ENCODE measurements at regions not wholly inside any gene's neighbourhood (a gene's known extent, or its start where the extent isn't known, plus 50 kb on each side); places are given as distances from the start of the nearest gene placed in this dataset.
A peak's percentile ranks its signal among the peaks of the same experiment; 100 is the strongest.

DNA sequence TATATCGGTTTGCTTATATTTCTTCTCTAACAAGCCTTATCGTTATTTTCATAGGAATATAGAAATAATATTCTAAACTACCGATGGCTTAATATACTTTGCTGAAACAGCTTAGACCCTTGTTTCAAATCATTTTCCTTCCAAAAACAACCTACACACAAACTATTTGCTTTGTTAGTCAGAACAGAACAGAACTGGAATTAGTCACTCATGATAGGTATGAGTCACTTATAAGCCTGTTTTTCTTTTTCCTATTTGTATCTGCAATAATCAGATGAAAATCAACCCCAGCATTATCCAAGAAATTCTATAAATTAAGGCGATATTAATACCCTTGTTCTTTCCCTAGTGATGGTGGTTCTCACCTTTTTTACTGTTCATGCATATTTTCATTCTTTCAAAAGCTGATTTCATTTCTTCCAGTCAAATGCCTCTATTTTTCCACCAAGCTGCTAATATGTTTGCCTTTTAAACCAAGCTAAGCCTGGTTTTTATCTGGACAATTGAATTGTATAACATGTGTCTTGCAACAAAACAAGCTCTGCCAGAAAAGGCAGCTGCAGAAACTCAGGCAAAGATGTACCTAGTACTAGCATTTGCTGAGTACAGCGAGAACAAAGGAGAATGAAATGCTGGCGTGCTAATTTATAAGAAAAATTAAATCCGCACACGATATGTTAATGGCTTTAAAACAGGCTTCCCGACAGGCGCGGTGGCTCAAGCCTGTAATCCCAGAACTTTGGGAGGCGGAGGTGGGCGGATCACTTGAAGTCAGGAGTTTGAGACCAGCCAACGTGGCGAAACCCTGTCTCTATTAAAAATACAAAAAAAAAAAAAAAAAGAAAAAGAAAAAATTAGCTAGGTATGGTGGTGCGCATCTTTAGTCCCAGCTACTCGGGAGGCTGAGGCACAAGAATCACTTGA is 1418.2 kb downstream of the AACS start:
- Histone ChIP-seq H3K4me1 (ENCODE audit: control insufficient read depth in 1 of 2, low read depth in 2 of 2) (peaks cover 5% of the 10 kb centered on the region in 2 donors), H3K9me3 (no peaks in the 10 kb centered on the region), H3K27ac (peak overlapping the region in 1 of 2 donors; percentile 42), H3K4me3 (peak overlapping the region; percentile 36), H3K27me3 (replicated peaks; ENCODE audit: insufficient read depth) (no peaks in the 10 kb centered on the region), H3K36me3 (no peaks in the 10 kb centered on the region)
- no peak for TF ChIP-seq CTCF (IDR thresholded peaks at IDR 0.05)
- DNase-seq (ENCODE audit: low spot score) (no peak), ATAC-seq (ENCODE audit: insufficient number of reproducible peaks, low FRiP score, low read depth) (no peak)

DNA sequence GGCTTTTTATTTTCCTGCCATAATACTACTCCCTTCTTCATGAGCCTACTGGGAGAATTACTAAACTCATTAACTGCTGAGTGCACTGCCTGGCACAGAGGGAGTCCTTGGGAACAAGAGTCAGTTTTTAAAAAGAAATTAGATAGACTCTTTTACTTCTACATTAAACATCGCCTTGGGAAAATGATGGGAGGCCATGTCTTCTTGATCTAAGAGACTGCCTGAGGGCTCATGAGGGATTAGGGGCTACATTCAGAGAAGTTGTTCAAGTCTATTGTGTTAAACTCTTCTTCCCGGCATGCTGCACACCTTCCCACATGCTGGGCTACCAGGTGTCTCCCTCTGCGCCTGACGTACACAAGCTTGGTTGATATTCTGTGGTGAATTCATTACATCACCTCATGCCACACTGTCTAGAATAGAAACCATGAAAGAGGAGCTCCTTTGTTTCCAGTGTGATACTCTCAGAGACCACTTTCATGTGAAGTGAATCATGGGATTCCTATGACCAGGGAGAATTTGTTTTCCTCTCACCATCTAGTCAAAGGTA is 1422.3 kb downstream of the AACS start:
- H3K27ac ChIP-seq, result no peak overlapping the region
- H3K4me1 ChIP-seq (ENCODE audit: control insufficient read depth in 1 of 2, low read depth in 2 of 2), result peaks cover 5% of the 10 kb centered on the region in 2 donors
- no peak overlapping the region for H3K4me3 ChIP-seq
- no peaks in the 10 kb centered on the region for H3K27me3 ChIP-seq (replicated peaks; ENCODE audit: insufficient read depth)
- TF ChIP-seq CTCF (IDR thresholded peaks at IDR 0.05), result no peak
- DNase-seq (ENCODE audit: low spot score) (no peak), ATAC-seq (ENCODE audit: insufficient number of reproducible peaks, low FRiP score, low read depth) (no peak)
- no peaks in the 10 kb centered on the region for H3K36me3 ChIP-seq
- peaks cover 5% of the 10 kb centered on the region for H3K9me3 ChIP-seq

- Histone ChIP-seq H3K27ac (no peak overlapping the region), H3K4me1 (ENCODE audit: control insufficient read depth in 1 of 2, low read depth in 2 of 2) (no peaks in the 10 kb centered on the region), H3K27me3 (replicated peaks; ENCODE audit: insufficient read depth) (no peaks in the 10 kb centered on the region), H3K36me3 (no peaks in the 10 kb centered on the region), H3K9me3 (peaks cover 5% of the 10 kb centered on the region), H3K4me3 (no peak overlapping the region)
- ATAC-seq (ENCODE audit: insufficient number of reproducible peaks, low FRiP score, low read depth) (no peak), DNase-seq (ENCODE audit: low spot score) (no peak)
- TF ChIP-seq CTCF (IDR thresholded peaks at IDR 0.05), result no peak
These were observed 1423.6 kb downstream of the AACS start for GRCh38 chr12:126488806-126489205.

GRCh38 chr12:126492181-126492580 is 1426.9 kb downstream of the AACS start:
- Histone ChIP-seq H3K4me1 (ENCODE audit: control insufficient read depth in 1 of 2, low read depth in 2 of 2) (no peaks in the 10 kb centered on the region), H3K27ac (no peak overlapping the region), H3K36me3 (no peaks in the 10 kb centered on the region), H3K9me3 (peaks cover 5% of the 10 kb centered on the region), H3K4me3 (no peak overlapping the region), H3K27me3 (replicated peaks; ENCODE audit: insufficient read depth) (no peaks in the 10 kb centered on the region)
- DNase-seq (ENCODE audit: low spot score) (no peak), ATAC-seq (ENCODE audit: insufficient number of reproducible peaks, low FRiP score, low read depth) (no peak)
- no peak for TF ChIP-seq CTCF (IDR thresholded peaks at IDR 0.05)

DNA sequence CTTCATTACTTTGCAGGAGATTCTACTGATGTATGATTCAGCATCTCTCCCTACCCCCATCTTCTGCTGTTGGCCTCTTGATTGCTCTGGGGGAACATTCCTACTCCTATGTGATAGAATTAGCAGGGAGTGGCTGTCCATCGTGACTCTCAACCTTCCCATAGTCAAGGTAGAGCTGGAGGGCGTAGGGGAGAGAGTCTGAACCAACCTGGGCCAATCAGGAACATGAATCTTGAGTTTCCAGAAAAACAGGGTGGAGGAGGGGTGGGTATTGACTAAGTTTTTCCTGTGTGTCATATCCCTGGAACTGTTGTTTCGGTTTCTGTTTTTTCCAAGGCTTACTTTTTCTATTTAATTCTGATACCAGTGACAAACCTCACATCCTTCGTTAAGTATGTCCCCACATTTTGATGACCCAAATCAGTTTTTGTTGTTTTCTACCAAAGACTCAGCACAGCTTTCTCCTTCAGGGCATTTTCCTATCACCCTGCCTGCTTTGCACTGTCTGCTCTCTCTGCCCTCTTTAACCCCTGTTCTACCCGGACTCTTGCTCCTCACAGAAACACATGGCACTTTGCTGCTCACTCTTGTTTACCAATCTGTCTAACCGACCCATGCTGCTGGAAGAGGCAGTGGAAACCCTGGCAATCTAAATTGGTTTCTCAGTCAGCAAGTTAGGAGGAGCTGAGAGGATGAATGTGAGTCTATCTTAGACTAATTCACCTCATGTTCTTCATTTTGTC is 1428.3 kb downstream of the AACS start:
- peaks cover 5% of the 10 kb centered on the region for H3K9me3 ChIP-seq
- no peak for TF ChIP-seq CTCF (IDR thresholded peaks at IDR 0.05)
- no peaks in the 10 kb centered on the region for H3K36me3 ChIP-seq
- ATAC-seq (ENCODE audit: insufficient number of reproducible peaks, low FRiP score, low read depth) (no peak), DNase-seq (ENCODE audit: low spot score) (no peak)
- H3K4me1 ChIP-seq (ENCODE audit: control insufficient read depth in 1 of 2, low read depth in 2 of 2), result no peaks in the 10 kb centered on the region
- no peak overlapping the region for H3K27ac ChIP-seq
- H3K4me3 ChIP-seq, result no peak overlapping the region
- H3K27me3 ChIP-seq (replicated peaks; ENCODE audit: insufficient read depth), result no peaks in the 10 kb centered on the region
